Large intestine (tissue), 3 donors: ENCODE measurements at regions not wholly inside any gene's neighbourhood (a gene's known extent, or its start where the extent isn't known, plus 50 kb on each side); places are given as distances from the start of the nearest gene placed in this dataset.
"Not testable (repeated sequence)": the region's sequence is repeated elsewhere in the genome, so short reads cannot be mapped to it uniquely, and the experiment has no call there.

ENCODE experiments used
- DNase-seq, 2 donors: peaks; one replicate each; pipeline versions ENCODE4 v3.0.0 to v3.0.0-alpha.2; 2013
- H3K27ac ChIP-seq: one replicate; pipeline ENCODE4 v1.5.1; 2013; ENCODE audit warnings: low read length
- H3K27me3 ChIP-seq: 2 replicates; pipeline ENCODE4 v1.6.1; 2013; ENCODE audit warnings: low read length; ENCODE audit not compliant: control insufficient read depth, insufficient read depth
- H3K36me3 ChIP-seq: 2 replicates; pipeline ENCODE4 v1.6.1; 2013; ENCODE audit warnings: low read length; ENCODE audit not compliant: control insufficient read depth, insufficient read depth
- H3K4me1 ChIP-seq: one replicate; pipeline ENCODE4 v1.6.1; 2013; ENCODE audit warnings: low read length; ENCODE audit not compliant: control insufficient read depth, insufficient read depth
- H3K4me3 ChIP-seq: one replicate; pipeline ENCODE4 v1.5.1; 2013; ENCODE audit warnings: low read length
- H3K9me3 ChIP-seq: one replicate; pipeline ENCODE4 v1.6.1; 2013; ENCODE audit warnings: mild to moderate bottlenecking, low read depth, low read length, moderate library complexity; ENCODE audit not compliant: control insufficient read depth
- WGBS: methylation state at CpG from one replicate; pipeline ENCODE4 v1.1.5; 2013; ENCODE audit warnings: low lambda C conversion rate; ENCODE audit not compliant: insufficient coverage; 5-methylcytosine and 5-hydroxymethylcytosine counted together

DNA sequence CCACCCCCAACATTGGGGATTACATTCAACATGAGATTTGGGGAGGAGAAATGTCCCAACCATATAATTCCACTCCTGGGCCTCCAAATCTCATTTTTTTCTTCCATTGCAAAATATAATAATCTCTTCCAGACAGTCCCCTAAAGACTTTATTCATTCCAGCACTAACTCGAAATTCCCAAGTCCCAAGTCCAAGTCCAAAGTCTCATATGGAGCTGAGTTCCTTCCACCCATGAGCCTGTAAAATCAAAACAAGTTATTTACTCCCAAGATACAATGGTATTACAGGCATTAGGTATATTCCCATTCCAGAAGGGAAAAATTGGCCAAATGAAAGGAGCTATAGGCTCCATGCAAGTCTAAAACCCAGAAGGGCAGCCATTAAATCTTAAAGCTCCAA, 56.7 kb downstream of the P2RY1 start:
- no peaks in the 10 kb centered on the region for H3K27me3 ChIP-seq

DNA sequence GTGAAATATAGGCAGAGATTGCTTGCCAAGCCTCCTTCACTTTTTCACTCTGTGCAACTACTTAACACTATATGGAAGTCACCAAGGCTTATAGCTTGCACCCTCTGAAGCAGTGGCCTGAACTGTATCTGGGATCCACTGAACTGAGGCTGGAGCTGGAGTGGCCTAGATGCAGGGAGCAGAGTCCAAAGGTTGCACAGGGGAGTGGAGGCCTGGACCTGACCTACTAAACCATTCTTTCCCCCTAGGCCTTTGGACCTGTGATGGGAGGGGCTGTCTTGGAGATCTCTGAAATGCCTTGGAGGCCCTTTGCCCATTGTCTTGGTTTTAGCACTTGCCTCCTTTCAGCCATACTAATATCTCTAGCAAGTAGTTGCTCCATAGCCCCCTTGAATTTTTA, 57.5 kb downstream of the P2RY1 start:
- no peaks in the 10 kb centered on the region for H3K9me3 ChIP-seq
- no peaks in the 10 kb centered on the region for H3K27me3 ChIP-seq
- no peaks in the 10 kb centered on the region for H3K4me1 ChIP-seq
- H3K4me3 ChIP-seq: no peak overlapping the region
- peak in 1 of 2 donors; percentile 9 for DNase-seq
- H3K36me3 ChIP-seq: no peaks in the 10 kb centered on the region
- H3K27ac ChIP-seq: no peak overlapping the region

More for the DNA sequence above, 56.7 kb downstream of the P2RY1 start:
- H3K4me1 ChIP-seq: no peaks in the 10 kb centered on the region
- no peak overlapping the region for H3K4me3 ChIP-seq
- no peak overlapping the region for H3K27ac ChIP-seq
- no peak for DNase-seq
- no peaks in the 10 kb centered on the region for H3K36me3 ChIP-seq
- no peaks in the 10 kb centered on the region for H3K9me3 ChIP-seq
- no CpG with 5 or more reads among the region's 1 CpG for WGBS

- no peak for DNase-seq
- Histone ChIP-seq H3K27ac (no peak overlapping the region), H3K9me3 (no peaks in the 10 kb centered on the region), H3K4me1 (no peaks in the 10 kb centered on the region), H3K27me3 (no peaks in the 10 kb centered on the region), H3K36me3 (no peaks in the 10 kb centered on the region), H3K4me3 (no peak overlapping the region)
- WGBS: no CpG with 5 or more reads among the region's 3 CpGs
These were observed 58.7 kb downstream of the P2RY1 start for GRCh38 chr3:152893647-152894046.

DNA sequence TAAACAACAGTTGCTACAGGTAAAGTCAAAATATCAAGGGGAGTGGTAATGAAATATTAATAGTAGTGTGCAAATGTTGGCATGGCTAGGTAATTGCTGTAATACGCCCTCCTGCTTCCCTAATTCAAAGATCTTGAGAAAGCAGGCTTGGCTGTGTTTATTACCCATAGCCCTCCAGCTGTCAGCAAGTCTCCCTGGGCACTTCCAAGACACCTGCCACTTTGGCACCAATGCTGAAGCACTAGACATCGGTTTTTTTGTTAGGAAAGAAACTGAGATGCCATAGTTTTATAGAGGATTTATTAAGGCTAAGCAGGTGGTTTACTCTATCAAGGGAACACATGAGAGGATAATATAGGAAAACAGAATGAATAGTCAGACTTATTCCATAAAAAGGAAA, 64.4 kb downstream of the P2RY1 start:
- no peaks in the 10 kb centered on the region for H3K4me1 ChIP-seq
- H3K36me3 ChIP-seq: no peaks in the 10 kb centered on the region
- no peak overlapping the region for H3K4me3 ChIP-seq
- H3K27ac ChIP-seq: no peak overlapping the region
- WGBS: no CpG with 5 or more reads among the region's 2 CpGs
- H3K9me3 ChIP-seq: no peaks in the 10 kb centered on the region
- no peaks in the 10 kb centered on the region for H3K27me3 ChIP-seq
- no peak for DNase-seq

GRCh38 chr3:152902141-152902669, 67.3 kb downstream of the P2RY1 start:
- H3K4me3 ChIP-seq: no peak overlapping the region
- H3K36me3 ChIP-seq: no peaks in the 10 kb centered on the region
- no peak overlapping the region for H3K27ac ChIP-seq
- H3K9me3 ChIP-seq: no peaks in the 10 kb centered on the region
- WGBS: no CpG with 5 or more reads among the region's 2 CpGs
- H3K4me1 ChIP-seq: no peaks in the 10 kb centered on the region
- no peak for DNase-seq
- H3K27me3 ChIP-seq: no peaks in the 10 kb centered on the region

GRCh38 chr3:152905631-152906030, 70.7 kb downstream of the P2RY1 start:
- H3K27me3 ChIP-seq: no peaks in the 10 kb centered on the region
- H3K36me3 ChIP-seq: no peaks in the 10 kb centered on the region
- no peak overlapping the region for H3K4me3 ChIP-seq
- no peak for DNase-seq
- H3K4me1 ChIP-seq: no peaks in the 10 kb centered on the region
- no peaks in the 10 kb centered on the region for H3K9me3 ChIP-seq
- no peak overlapping the region for H3K27ac ChIP-seq

GRCh38 chr3:152909180-152909883, 74.4 kb downstream of the P2RY1 start:
- Histone ChIP-seq H3K27ac (no peak overlapping the region), H3K4me1 (no peaks in the 10 kb centered on the region), H3K9me3 (no peaks in the 10 kb centered on the region), H3K4me3 (no peak overlapping the region), H3K36me3 (no peaks in the 10 kb centered on the region), H3K27me3 (no peaks in the 10 kb centered on the region)
- DNase-seq: no peak
- no CpG with 5 or more reads among the region's 2 CpGs for WGBS

DNA sequence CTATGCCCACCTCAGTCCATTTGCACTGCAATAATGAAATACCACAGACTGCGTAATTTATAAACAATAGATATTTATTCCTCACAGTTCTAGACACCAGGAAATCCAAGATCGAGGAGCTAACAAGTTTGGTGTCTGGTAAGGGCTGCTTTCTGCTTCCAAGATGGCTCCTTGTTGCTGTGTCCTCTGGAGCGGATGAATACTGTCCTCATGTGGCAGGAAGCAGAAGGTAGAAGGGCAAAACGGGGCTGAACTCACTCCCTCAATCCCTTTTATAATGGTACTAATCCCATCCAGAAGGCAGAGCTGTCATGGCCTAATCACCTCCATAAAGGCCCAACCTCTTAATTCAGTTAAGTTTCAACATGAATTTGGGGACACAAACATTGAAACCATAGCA, 75.3 kb downstream of the P2RY1 start:
- no peak overlapping the region for H3K27ac ChIP-seq
- H3K4me1 ChIP-seq: no peaks in the 10 kb centered on the region
- H3K9me3 ChIP-seq: no peaks in the 10 kb centered on the region
- H3K27me3 ChIP-seq: no peaks in the 10 kb centered on the region
- DNase-seq: no peak
- H3K36me3 ChIP-seq: no peaks in the 10 kb centered on the region
- no CpG with 5 or more reads among the region's 4 CpGs for WGBS
- no peak overlapping the region for H3K4me3 ChIP-seq

GRCh38 chr3:152910966-152911365, 76.0 kb downstream of the P2RY1 start:
- Histone ChIP-seq H3K27me3 (no peaks in the 10 kb centered on the region), H3K4me3 (no peak overlapping the region), H3K4me1 (no peaks in the 10 kb centered on the region), H3K9me3 (no peaks in the 10 kb centered on the region), H3K27ac (no peak overlapping the region), H3K36me3 (no peaks in the 10 kb centered on the region)
- no peak for DNase-seq
- WGBS: no CpG with 5 or more reads among the region's 1 CpG

GRCh38 chr3:152914743-152915142, 79.8 kb downstream of the P2RY1 start:
- H3K9me3 ChIP-seq, H3K36me3 ChIP-seq, DNase-seq, H3K4me1 ChIP-seq, H3K27me3 ChIP-seq, H3K27ac ChIP-seq, H3K4me3 ChIP-seq: not testable (repeated sequence)
- WGBS: no CpG with 5 or more reads among the region's 8 CpGs

DNA sequence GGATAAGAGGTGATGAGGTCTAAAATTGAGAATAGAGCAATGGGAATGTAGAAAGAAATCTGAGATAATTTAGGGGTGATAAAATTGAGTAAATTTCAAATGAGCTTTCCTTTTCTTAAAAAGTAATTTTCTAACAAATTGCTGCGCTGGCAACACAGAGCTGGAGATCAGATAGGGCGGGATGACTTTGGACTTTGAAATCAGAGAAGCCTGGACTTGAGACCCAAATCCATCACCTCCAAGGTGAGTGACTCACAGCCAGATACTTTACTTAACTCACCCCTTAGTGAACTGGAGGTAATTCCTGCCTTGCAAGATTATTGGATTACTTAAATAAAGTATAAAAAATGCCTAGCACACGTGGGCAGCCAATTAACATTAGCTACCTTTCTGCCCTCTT, 80.8 kb downstream of the P2RY1 start:
- DNase-seq: peak; percentile 52 to 78
- Histone ChIP-seq H3K4me1 (peaks cover 3% of the 10 kb centered on the region), H3K27ac (no peak overlapping the region), H3K27me3 (no peaks in the 10 kb centered on the region), H3K9me3 (no peaks in the 10 kb centered on the region), H3K4me3 (no peak overlapping the region), H3K36me3 (no peaks in the 10 kb centered on the region)
- no CpG with 5 or more reads among the region's 3 CpGs for WGBS
